SK-N-SH (cell line): ENCODE measurements at regions not wholly inside any gene's neighbourhood (a gene's known extent, or its start where the extent isn't known, plus 50 kb on each side); places are given as distances from the start of the nearest gene placed in this dataset.

Experiments used
- CTCF ChIA-PET: fragments of 300-600, 350-600 bp; formaldehyde crosslinking; extraction: SDS; loops from one replicate; lab custom pipeline; 2021; lab: Yijun Ruan, JAX
- POLR2A ChIA-PET: fragments of 350-600 bp; sonication (Branson Sonifier 250); formaldehyde crosslinking; extraction: SDS; loops from one replicate; lab custom pipeline; 2020; ENCODE audit warnings: antibody characterized with exemption, inconsistent platforms; lab: Yijun Ruan, JAX
- DNase-seq: peaks from one replicate; pipeline ENCODE4 v3.0.0; 2012
- H2AFZ ChIP-seq: fragments of 200-600 bp; sonication (generic); 2 replicates; pipeline ENCODE4 v1.8.1; 2016; ENCODE audit warnings: antibody characterized with exemption, mild to moderate bottlenecking, low read depth
- H3F3A ChIP-seq: fragments of 200-600 bp; sonication (generic); replicated peaks from 2 replicates; pipeline ENCODE3; 2016; ENCODE audit warnings: antibody characterized with exemption, mild to moderate bottlenecking; ENCODE audit not compliant: insufficient read depth
- H3K27ac ChIP-seq, 2 experiments: fragments of 200-500 bp in 1 of 2; fragments of 200-600 bp in 1 of 2; sonication (Bioruptor generic) in 1 of 2; sonication (generic), shearing (Covaris generic) in 1 of 2; 2 replicates each; pipeline versions ENCODE4 v1.5.1 to v1.6.1; 2014 to 2016; ENCODE audit warnings: low read depth in 2 of 2, inconsistent platforms in 1 of 2, low read length in 1 of 2, mild to moderate bottlenecking in 1 of 2, mixed read lengths in 1 of 2
- H3K27me3 ChIP-seq: fragments of 200-600 bp; sonication (generic), shearing (Covaris generic); 2 replicates; pipeline ENCODE4 v1.6.1; 2016; ENCODE audit warnings: mixed run types; ENCODE audit not compliant: insufficient read depth
- H3K36me3 ChIP-seq, 2 experiments: fragments of 200-500 bp in 1 of 2; fragments of 200-600 bp in 1 of 2; sonication (Bioruptor generic) in 1 of 2; sonication (generic) in 1 of 2; replicated peaks in 1 of 2; 2 replicates each; pipeline versions ENCODE3 to v1.5.1; 2014 to 2016; ENCODE audit warnings: low read length in 1 of 2, mild to moderate bottlenecking in 1 of 2; ENCODE audit not compliant: insufficient read depth in 2 of 2, control insufficient read depth in 1 of 2
- H3K4me1 ChIP-seq, 2 experiments: fragments of 200-500 bp in 1 of 2; fragments of 200-600 bp in 1 of 2; sonication (Bioruptor generic) in 1 of 2; sonication (generic), shearing (Covaris generic) in 1 of 2; 2 replicates each; pipeline versions ENCODE4 v1.5.1 to v1.6.1; 2014 to 2016; ENCODE audit warnings: low read depth in 1 of 2, low read length in 1 of 2, mixed run types in 1 of 2; ENCODE audit not compliant: insufficient read depth in 2 of 2, control insufficient read depth in 1 of 2
- H3K4me2 ChIP-seq: fragments of 200-600 bp; sonication (generic), shearing (Covaris generic); 2 replicates; pipeline ENCODE4 v1.6.1; 2017; ENCODE audit warnings: mixed run types
- H3K4me3 ChIP-seq, 2 experiments: fragments of 200-500 bp in 1 of 2; fragments of 200-600 bp in 1 of 2; sonication (Bioruptor generic) in 1 of 2; sonication (generic), shearing (Covaris generic) in 1 of 2; 2 replicates each; pipeline versions ENCODE4 v1.5.1 to v1.8.1; 2014 to 2016; ENCODE audit warnings: low read depth in 2 of 2, inconsistent platforms in 1 of 2, low read length in 1 of 2, mild to moderate bottlenecking in 1 of 2, mixed read lengths in 1 of 2, moderate library complexity in 1 of 2
- H3K79me2 ChIP-seq: fragments of 200-600 bp; sonication (generic); 2 replicates; pipeline ENCODE4 v1.8.1; 2017; ENCODE audit warnings: mild to moderate bottlenecking; ENCODE audit not compliant: insufficient read depth
- H3K9ac ChIP-seq: fragments of 200-600 bp; sonication (generic); 2 replicates; pipeline ENCODE4 v1.6.1; 2017; ENCODE audit warnings: mixed run types
- H3K9me2 ChIP-seq: fragments of 200-600 bp; sonication (generic); 2 replicates; pipeline ENCODE4 v1.6.1; 2017; ENCODE audit warnings: mixed run types
- H3K9me3 ChIP-seq: fragments of 200-600 bp; sonication (generic); 2 replicates; pipeline ENCODE4 v1.6.1; 2017; ENCODE audit warnings: mixed run types, mild to moderate bottlenecking, moderate library complexity
- H4K20me1 ChIP-seq: fragments of 200-600 bp; sonication (generic); 2 replicates; pipeline ENCODE4 v1.6.1; 2017; ENCODE audit warnings: mild to moderate bottlenecking, mixed run types; ENCODE audit not compliant: insufficient read depth
- CHD2 ChIP-seq: fragments of 150-350 bp; IDR thresholded peaks from 2 replicates; pipeline ENCODE4 v1.6.1; 2018; ENCODE audit warnings: low read length; ENCODE audit not compliant: partially characterized antibody
- EZH2phosphoT487 ChIP-seq: fragments of 200-600 bp; sonication (generic); IDR thresholded peaks from 2 replicates; pipeline ENCODE4 v1.6.1; 2017; ENCODE audit warnings: low read depth, mixed run types, mild to moderate bottlenecking, antibody characterized with exemption, moderate library complexity, borderline replicate concordance
- FOSL2 ChIP-seq: IDR thresholded peaks from 2 replicates; pipeline ENCODE4 v1.4.0; 2012; ENCODE audit warnings: low read depth, mild to moderate bottlenecking, moderate library complexity, borderline replicate concordance
- GABPA ChIP-seq: IDR thresholded peaks from 2 replicates; pipeline ENCODE4 v1.4.0; 2012; ENCODE audit warnings: low read depth, mild to moderate bottlenecking
- IRF3 ChIP-seq: fragments of 150-350 bp; IDR thresholded peaks from 2 replicates; pipeline ENCODE4 v1.6.1; 2016; ENCODE audit warnings: mild to moderate bottlenecking, low read depth, low read length
- MAX ChIP-seq: IDR thresholded peaks from 2 replicates; pipeline ENCODE4 v1.4.0; 2012; ENCODE audit warnings: low read depth
- MEF2A ChIP-seq: IDR thresholded peaks from 2 replicates; pipeline ENCODE4 v1.4.0; 2012; ENCODE audit warnings: low read depth, borderline replicate concordance
- RFX5 ChIP-seq: IDR thresholded peaks from 2 replicates; pipeline ENCODE4 v1.6.1; 2012; ENCODE audit warnings: mild to moderate bottlenecking, improper control_type of control experiment, low read length
- SMC3 ChIP-seq: IDR thresholded peaks from 2 replicates; pipeline ENCODE4 v1.6.1; 2012; ENCODE audit warnings: low read depth, low read length, improper control_type of control experiment
- TCF12 ChIP-seq: IDR thresholded peaks from 2 replicates; pipeline ENCODE4 v1.4.0; 2012
- TEAD4 ChIP-seq: IDR thresholded peaks from 2 replicates; pipeline ENCODE4 v1.4.0; 2012; ENCODE audit warnings: mild to moderate bottlenecking, borderline replicate concordance; ENCODE audit not compliant: insufficient read depth
- ZBTB33 ChIP-seq: IDR thresholded peaks from 2 replicates; pipeline ENCODE4 v1.4.0; 2012; ENCODE audit warnings: low read depth, borderline replicate concordance
- WGBS: methylation state at CpG from one replicate; pipeline ENCODE4 v1.1.6; 2017; ENCODE audit warnings: low lambda C conversion rate; 5-methylcytosine and 5-hydroxymethylcytosine counted together

- Histone ChIP-seq H3K27me3 (no peaks in the 10 kb centered on the region), H3K9ac (no peak overlapping the region), H3K79me2 (no peaks in the 10 kb centered on the region), H3K27ac (no peak overlapping the region), H4K20me1 (no peaks in the 10 kb centered on the region), H3K4me1 (peaks cover 0 to 4% of the 10 kb centered on the region in 2 experiments; a peak in 1 of 4 replicates), H3K9me3 (no peaks in the 10 kb centered on the region), H3K36me3 (no peaks in the 10 kb centered on the region), H3K4me2 (no peak overlapping the region), H3K9me2 (no peaks in the 10 kb centered on the region), H3K4me3 (no peak overlapping the region), H3F3A (no peaks in the 10 kb centered on the region), H2AFZ (no peak overlapping the region)
- DNase-seq = no peak
- POLR2A ChIA-PET = no interaction called here
- 50% methylated on average over 1 of the region's 1 CpG for WGBS
- TF ChIP-seq CHD2 (no peak), MEF2A (no peak), IRF3 (no peak), FOSL2 (no peak), SMC3 (no peak), EZH2phosphoT487 (no peak), TEAD4 (no peak), GABPA (no peak), RFX5 (no peak), TCF12 (no peak), MAX (no peak)
- CTCF ChIA-PET = no interaction called here
Observed at GRCh38 chr16:64292161-64292560, 829.7 kb downstream of the CDH11 start.

GRCh38 chr16:64290461-64290860 is 831.4 kb downstream of the CDH11 start:
- no peaks in the 10 kb centered on the region for H3K27me3 ChIP-seq
- H3K9ac ChIP-seq = no peak overlapping the region
- no peaks in the 10 kb centered on the region for H3F3A ChIP-seq
- no peak overlapping the region for H3K4me2 ChIP-seq
- DNase-seq = no peak
- no peak overlapping the region for H2AFZ ChIP-seq
- H3K4me3 ChIP-seq = no peak overlapping the region
- no peaks in the 10 kb centered on the region for H3K9me2 ChIP-seq
- H3K4me1 ChIP-seq = peaks cover 0 to 4% of the 10 kb centered on the region in 2 experiments; a peak in 1 of 4 replicates
- 72% methylated on average over 4 of the region's 4 CpGs for WGBS
- H4K20me1 ChIP-seq = no peaks in the 10 kb centered on the region
- POLR2A ChIA-PET = no interaction called here
- CTCF ChIA-PET = no interaction called here
- no peaks in the 10 kb centered on the region for H3K79me2 ChIP-seq
- no peak overlapping the region for H3K27ac ChIP-seq
- H3K9me3 ChIP-seq = no peaks in the 10 kb centered on the region
- no peaks in the 10 kb centered on the region for H3K36me3 ChIP-seq
- TF ChIP-seq ZBTB33 = no peak
- TF ChIP-seq, all 33 proteins: peak for 0
